ENCODE measurements at regions not wholly inside any gene's neighbourhood (a gene's known extent, or its start where the extent isn't known, plus 50 kb on each side); places are given as distances from the start of the nearest gene placed in this dataset.

DNA sequence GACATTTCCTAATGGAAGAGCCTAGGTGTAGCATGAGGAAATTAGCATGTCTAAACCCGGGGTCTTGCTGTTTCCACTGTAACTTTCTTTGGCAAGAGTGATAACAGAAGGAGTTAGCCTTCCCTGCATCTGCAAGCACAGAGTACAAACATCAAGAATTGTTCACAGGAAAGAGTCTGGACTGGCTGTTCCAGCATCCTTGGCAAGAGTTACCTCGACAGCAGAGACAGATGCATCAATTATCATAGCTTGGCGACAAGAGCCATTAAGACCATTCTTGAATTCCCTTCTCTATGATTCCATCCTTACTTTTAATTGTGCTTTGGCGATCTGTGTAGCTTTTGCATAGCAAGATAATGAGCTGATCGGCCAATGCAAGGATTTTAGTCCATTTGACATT lies 82.8 kb upstream of the RALGPS2 start:
- TF ChIP-seq RAD21 (IDR thresholded peaks at IDR 0.05; ENCODE audit: low read depth), result no peak
- TF ChIP-seq TCF12 (IDR thresholded peaks at IDR 0.05; ENCODE audit: low read depth), result no peak
- TF ChIP-seq YY1 (IDR thresholded peaks at IDR 0.05; ENCODE audit: low read depth), result no peak
- no peak for TF ChIP-seq TAF1 (IDR thresholded peaks at IDR 0.05; ENCODE audit: low read depth)
- no peak for TF ChIP-seq TEAD4 (IDR thresholded peaks at IDR 0.05)
- TF ChIP-seq NFIC (IDR thresholded peaks at IDR 0.05), result no peak
- TF ChIP-seq EP300 (IDR thresholded peaks at IDR 0.05; ENCODE audit: borderline replicate concordance), result no peak
- TF ChIP-seq, protein P1, sequence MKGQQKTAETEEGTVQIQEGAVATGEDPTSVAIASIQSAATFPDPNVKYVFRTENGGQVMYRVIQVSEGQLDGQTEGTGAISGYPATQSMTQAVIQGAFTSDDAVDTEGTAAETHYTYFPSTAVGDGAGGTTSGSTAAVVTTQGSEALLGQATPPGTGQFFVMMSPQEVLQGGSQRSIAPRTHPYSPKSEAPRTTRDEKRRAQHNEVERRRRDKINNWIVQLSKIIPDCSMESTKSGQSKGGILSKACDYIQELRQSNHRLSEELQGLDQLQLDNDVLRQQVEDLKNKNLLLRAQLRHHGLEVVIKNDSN (IDR thresholded peaks at IDR 0.05), result no peak
- no peak for TF ChIP-seq CREB1 (IDR thresholded peaks at IDR 0.05; ENCODE audit: low read depth)
- TF ChIP-seq, protein P2, sequence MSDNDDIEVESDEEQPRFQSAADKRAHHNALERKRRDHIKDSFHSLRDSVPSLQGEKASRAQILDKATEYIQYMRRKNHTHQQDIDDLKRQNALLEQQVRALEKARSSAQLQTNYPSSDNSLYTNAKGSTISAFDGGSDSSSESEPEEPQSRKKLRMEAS (IDR thresholded peaks at IDR 0.05), result no peak
- TF ChIP-seq FOXM1 (IDR thresholded peaks at IDR 0.05; ENCODE audit: borderline replicate concordance, low read depth), result no peak
- TF ChIP-seq, protein P3, sequence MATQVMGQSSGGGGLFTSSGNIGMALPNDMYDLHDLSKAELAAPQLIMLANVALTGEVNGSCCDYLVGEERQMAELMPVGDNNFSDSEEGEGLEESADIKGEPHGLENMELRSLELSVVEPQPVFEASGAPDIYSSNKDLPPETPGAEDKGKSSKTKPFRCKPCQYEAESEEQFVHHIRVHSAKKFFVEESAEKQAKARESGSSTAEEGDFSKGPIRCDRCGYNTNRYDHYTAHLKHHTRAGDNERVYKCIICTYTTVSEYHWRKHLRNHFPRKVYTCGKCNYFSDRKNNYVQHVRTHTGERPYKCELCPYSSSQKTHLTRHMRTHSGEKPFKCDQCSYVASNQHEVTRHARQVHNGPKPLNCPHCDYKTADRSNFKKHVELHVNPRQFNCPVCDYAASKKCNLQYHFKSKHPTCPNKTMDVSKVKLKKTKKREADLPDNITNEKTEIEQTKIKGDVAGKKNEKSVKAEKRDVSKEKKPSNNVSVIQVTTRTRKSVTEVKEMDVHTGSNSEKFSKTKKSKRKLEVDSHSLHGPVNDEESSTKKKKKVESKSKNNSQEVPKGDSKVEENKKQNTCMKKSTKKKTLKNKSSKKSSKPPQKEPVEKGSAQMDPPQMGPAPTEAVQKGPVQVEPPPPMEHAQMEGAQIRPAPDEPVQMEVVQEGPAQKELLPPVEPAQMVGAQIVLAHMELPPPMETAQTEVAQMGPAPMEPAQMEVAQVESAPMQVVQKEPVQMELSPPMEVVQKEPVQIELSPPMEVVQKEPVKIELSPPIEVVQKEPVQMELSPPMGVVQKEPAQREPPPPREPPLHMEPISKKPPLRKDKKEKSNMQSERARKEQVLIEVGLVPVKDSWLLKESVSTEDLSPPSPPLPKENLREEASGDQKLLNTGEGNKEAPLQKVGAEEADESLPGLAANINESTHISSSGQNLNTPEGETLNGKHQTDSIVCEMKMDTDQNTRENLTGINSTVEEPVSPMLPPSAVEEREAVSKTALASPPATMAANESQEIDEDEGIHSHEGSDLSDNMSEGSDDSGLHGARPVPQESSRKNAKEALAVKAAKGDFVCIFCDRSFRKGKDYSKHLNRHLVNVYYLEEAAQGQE (IDR thresholded peaks at IDR 0.05; ENCODE audit: low read depth), result no peak
- TF ChIP-seq EGR1 (IDR thresholded peaks at IDR 0.05), result no peak

DNA sequence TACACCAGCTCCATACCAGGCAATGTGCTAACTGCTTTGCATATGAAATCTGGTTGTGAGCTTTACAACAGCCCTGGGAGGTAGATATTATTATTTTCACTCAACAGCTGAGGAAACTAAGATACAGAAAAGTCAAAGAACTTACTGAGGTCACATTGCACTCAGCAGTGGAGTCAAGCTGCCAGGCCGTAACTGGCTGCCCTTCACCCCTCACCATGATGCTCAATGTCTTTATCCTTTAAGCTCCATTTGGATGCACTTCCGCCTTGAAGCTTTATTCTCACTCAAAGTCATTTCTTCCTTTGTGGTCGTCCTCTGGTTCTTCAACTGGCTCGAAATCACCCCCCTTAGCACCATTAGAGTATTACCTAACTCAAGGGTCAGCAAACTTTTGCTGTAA lies 81.7 kb upstream of the RALGPS2 start:
- TF ChIP-seq ZBTB7A (IDR thresholded peaks at IDR 0.05; ENCODE audit: low read depth) (no peak), CEBPB (IDR thresholded peaks at IDR 0.05) (no peak), RAD21 (IDR thresholded peaks at IDR 0.05; ENCODE audit: low read depth) (no peak), EP300 (IDR thresholded peaks at IDR 0.05; ENCODE audit: borderline replicate concordance) (no peak), NFIC (IDR thresholded peaks at IDR 0.05) (no peak), YY1 (IDR thresholded peaks at IDR 0.05; ENCODE audit: low read depth) (no peak), FOXM1 (IDR thresholded peaks at IDR 0.05; ENCODE audit: borderline replicate concordance, low read depth) (no peak), TCF12 (IDR thresholded peaks at IDR 0.05; ENCODE audit: low read depth) (no peak), TEAD4 (IDR thresholded peaks at IDR 0.05) (no peak), EGR1 (IDR thresholded peaks at IDR 0.05) (no peak), TAF1 (IDR thresholded peaks at IDR 0.05; ENCODE audit: low read depth) (no peak), CREB1 (IDR thresholded peaks at IDR 0.05; ENCODE audit: low read depth) (no peak)
- TF ChIP-seq, protein P1 (IDR thresholded peaks at IDR 0.05), result no peak
- TF ChIP-seq, protein P2 (IDR thresholded peaks at IDR 0.05), result no peak
- TF ChIP-seq, protein P3 (IDR thresholded peaks at IDR 0.05; ENCODE audit: low read depth), result no peak

DNA sequence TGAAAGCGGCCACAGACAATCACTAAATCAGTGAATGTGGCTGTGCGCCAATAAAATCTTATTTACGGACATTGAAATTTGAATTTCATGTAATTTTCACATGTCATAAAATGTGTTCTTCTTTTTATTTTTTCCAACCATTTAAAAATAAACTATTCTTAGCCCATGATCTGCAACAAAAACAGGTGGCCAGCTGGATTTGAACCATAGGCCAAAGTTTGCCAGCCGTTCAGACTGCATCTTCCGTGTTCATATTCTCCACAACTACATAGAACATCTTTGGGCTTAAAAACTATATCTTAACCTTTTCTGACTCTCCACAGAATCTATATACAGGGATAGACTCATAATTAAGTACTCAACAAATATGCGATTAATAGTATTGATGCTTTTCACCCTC lies 81.2 kb upstream of the RALGPS2 start:
- TF ChIP-seq TCF12 (IDR thresholded peaks at IDR 0.05; ENCODE audit: low read depth) (no peak), TAF1 (IDR thresholded peaks at IDR 0.05; ENCODE audit: low read depth) (no peak), EGR1 (IDR thresholded peaks at IDR 0.05) (no peak), CEBPB (IDR thresholded peaks at IDR 0.05) (no peak), TEAD4 (IDR thresholded peaks at IDR 0.05) (no peak), CREB1 (IDR thresholded peaks at IDR 0.05; ENCODE audit: low read depth) (no peak)
- TF ChIP-seq, protein P3 (IDR thresholded peaks at IDR 0.05; ENCODE audit: low read depth), result no peak
- TF ChIP-seq, protein P1 (IDR thresholded peaks at IDR 0.05), result no peak

DNA sequence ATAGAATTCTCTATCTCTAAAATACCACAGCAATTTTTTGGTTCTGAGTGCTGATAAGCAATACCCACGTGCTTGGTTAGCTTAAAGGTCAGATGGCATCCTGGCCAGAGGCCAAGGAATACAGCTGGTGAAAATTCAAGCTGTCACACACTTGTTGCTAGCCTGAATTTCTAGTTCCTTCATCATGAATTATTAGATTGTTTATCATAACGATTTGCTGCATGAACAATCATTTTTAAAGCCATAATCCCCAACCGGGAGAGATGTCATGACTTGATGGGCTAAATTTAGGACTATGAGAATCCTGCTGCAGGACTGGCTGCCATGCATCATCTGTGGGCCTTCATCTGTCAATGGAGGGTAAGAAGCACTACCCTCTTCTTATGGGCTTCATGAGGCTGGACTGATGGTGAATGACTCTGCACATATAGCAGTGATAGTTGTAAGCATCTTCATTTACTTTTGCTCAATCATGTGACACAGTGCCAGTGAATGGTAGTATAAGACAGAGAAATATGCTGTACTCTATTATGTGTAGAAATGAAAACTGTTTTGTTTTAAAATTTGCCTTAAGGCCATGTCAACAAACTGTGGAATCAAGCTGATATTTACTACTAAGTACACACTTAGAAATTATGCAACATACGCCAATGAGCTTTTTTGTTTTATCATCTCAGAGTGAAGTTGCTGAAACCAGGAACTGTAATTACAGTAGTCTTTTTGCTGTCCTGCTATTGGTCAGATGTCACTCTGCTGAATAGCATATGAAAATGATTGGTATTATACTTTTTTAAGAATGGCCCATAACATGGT lies 80.5 kb upstream of the RALGPS2 start:
- no peak for TF ChIP-seq ZBTB7A (IDR thresholded peaks at IDR 0.05; ENCODE audit: low read depth)
- TF ChIP-seq TCF12 (IDR thresholded peaks at IDR 0.05; ENCODE audit: low read depth), result no peak
- TF ChIP-seq, protein P2 (IDR thresholded peaks at IDR 0.05), result no peak
- TF ChIP-seq EP300 (IDR thresholded peaks at IDR 0.05; ENCODE audit: borderline replicate concordance), result no peak
- TF ChIP-seq CREB1 (IDR thresholded peaks at IDR 0.05; ENCODE audit: low read depth), result no peak
- TF ChIP-seq, protein P3 (IDR thresholded peaks at IDR 0.05; ENCODE audit: low read depth), result no peak
- no peak for TF ChIP-seq CEBPB (IDR thresholded peaks at IDR 0.05)
- TF ChIP-seq FOXM1 (IDR thresholded peaks at IDR 0.05; ENCODE audit: borderline replicate concordance, low read depth), result no peak
- no peak for TF ChIP-seq NFIC (IDR thresholded peaks at IDR 0.05)
- no peak for TF ChIP-seq RAD21 (IDR thresholded peaks at IDR 0.05; ENCODE audit: low read depth)
- TF ChIP-seq, protein P1 (IDR thresholded peaks at IDR 0.05), result no peak
- TF ChIP-seq TEAD4 (IDR thresholded peaks at IDR 0.05), result no peak
- TF ChIP-seq TAF1 (IDR thresholded peaks at IDR 0.05; ENCODE audit: low read depth), result no peak
- TF ChIP-seq YY1 (IDR thresholded peaks at IDR 0.05; ENCODE audit: low read depth), result no peak

Data from Ishikawa (cell line).